ENCODE measurements at regions not wholly inside any gene's neighbourhood (a gene's known extent, or its start where the extent isn't known, plus 50 kb on each side); places are given as distances from the start of the nearest gene placed in this dataset.

DNA sequence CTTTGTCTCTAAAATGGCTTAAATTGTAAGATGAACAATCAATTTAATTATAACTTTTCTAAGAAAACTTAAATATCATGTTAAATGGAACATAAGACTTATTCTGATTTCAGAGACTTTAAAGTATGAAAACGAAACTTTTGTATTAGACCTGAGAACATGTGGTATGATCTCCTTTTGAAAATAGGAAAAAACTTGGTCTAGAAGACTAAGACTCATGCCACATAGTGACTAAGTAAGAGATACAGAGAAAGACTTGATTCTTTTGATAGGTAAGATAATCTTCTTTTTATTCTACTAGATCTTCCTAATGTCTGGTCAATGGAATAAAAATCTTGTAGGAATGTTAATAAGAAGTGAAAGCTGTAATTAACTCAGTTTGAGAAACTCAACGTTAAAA lies 326.3 kb upstream of the GRIA3 start:
- WGBS, 3 donors: 40 to 45% (median 42%) methylated on average over 2 of the region's 2 CpGs
- intact Hi-C loops (cut with DNase I): no loop called here
- Histone ChIP-seq H3K27me3 (no peaks in the 10 kb centered on the region), H3K4me3 (no peak overlapping the region), H3K36me3 (no peaks in the 10 kb centered on the region), H3K27ac (no peak overlapping the region), H3K9me3 (no peaks in the 10 kb centered on the region), H3K4me1 (ENCODE audit: insufficient read depth) (no peaks in the 10 kb centered on the region)
- DNase-seq: no peak
- TF ChIP-seq, protein P1, sequence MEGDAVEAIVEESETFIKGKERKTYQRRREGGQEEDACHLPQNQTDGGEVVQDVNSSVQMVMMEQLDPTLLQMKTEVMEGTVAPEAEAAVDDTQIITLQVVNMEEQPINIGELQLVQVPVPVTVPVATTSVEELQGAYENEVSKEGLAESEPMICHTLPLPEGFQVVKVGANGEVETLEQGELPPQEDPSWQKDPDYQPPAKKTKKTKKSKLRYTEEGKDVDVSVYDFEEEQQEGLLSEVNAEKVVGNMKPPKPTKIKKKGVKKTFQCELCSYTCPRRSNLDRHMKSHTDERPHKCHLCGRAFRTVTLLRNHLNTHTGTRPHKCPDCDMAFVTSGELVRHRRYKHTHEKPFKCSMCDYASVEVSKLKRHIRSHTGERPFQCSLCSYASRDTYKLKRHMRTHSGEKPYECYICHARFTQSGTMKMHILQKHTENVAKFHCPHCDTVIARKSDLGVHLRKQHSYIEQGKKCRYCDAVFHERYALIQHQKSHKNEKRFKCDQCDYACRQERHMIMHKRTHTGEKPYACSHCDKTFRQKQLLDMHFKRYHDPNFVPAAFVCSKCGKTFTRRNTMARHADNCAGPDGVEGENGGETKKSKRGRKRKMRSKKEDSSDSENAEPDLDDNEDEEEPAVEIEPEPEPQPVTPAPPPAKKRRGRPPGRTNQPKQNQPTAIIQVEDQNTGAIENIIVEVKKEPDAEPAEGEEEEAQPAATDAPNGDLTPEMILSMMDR (IDR thresholded peaks at IDR 0.05): no peak
- TF ChIP-seq EP300 (IDR thresholded peaks at IDR 0.05) (no peak), POLR2A (IDR thresholded peaks at IDR 0.05) (no peak)

DNA sequence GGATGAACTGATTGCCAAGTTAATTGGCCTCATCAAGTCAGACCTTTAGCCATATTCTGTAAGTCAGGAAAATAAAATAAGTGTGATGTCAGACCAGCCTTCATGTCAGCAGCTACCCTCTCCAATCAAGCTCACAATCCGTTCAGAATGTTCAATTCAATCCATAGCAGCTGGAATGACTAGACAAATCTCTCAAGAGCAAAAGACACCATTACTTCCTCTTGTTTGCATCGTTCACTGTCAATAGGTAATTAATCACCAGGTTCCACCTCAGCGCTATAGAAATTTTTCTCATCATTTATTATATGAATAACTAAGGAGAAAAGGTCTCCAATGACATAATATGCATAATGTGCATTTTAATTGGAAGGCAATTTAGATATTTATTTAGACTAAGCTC lies 321.0 kb upstream of the GRIA3 start:
- intact Hi-C loops (cut with DNase I): no loop called here
- TF ChIP-seq, protein P1 (IDR thresholded peaks at IDR 0.05): no peak
- TF ChIP-seq POLR2A (IDR thresholded peaks at IDR 0.05) (no peak), EP300 (IDR thresholded peaks at IDR 0.05) (no peak)
- H3K36me3 ChIP-seq: no peaks in the 10 kb centered on the region
- no peaks in the 10 kb centered on the region for H3K4me1 ChIP-seq (ENCODE audit: insufficient read depth)
- H3K27me3 ChIP-seq: no peaks in the 10 kb centered on the region
- no peaks in the 10 kb centered on the region for H3K9me3 ChIP-seq
- H3K4me3 ChIP-seq: no peak overlapping the region
- WGBS, 3 donors: 46 to 66% (median 65%) methylated on average over 3 of the region's 3 CpGs
- no peak for DNase-seq
- H3K27ac ChIP-seq: no peak overlapping the region

DNA sequence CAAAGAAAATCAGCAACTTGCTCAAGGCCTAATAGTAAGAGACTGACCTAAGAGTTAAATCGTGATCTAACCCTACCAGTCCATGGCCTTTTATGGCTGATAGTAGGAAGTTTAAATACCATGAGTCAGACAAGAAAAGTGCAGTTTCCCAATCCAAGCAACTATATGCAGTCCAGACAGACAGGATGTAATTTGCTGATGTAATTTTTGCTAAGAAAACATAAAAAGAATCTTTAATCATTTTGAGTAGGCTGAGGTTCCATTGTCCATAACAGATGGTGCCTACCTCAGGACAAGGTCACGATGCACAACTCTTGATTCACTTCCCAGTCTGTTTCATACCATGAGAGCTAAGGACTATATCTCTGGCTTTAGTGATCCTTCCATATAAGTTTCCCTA lies 317.5 kb upstream of the GRIA3 start:
- Histone ChIP-seq H3K4me3 (no peak overlapping the region), H3K27me3 (no peaks in the 10 kb centered on the region), H3K36me3 (no peaks in the 10 kb centered on the region), H3K9me3 (no peaks in the 10 kb centered on the region), H3K27ac (no peak overlapping the region), H3K4me1 (ENCODE audit: insufficient read depth) (no peaks in the 10 kb centered on the region)
- intact Hi-C loops (cut with DNase I): no loop called here
- TF ChIP-seq POLR2A (IDR thresholded peaks at IDR 0.05) (no peak), EP300 (IDR thresholded peaks at IDR 0.05) (no peak)
- TF ChIP-seq, protein P1 (IDR thresholded peaks at IDR 0.05): no peak
- 38 to 44% (median 38%) methylated on average over 2 of the region's 2 CpGs for WGBS, 3 donors
- DNase-seq: no peak

DNA sequence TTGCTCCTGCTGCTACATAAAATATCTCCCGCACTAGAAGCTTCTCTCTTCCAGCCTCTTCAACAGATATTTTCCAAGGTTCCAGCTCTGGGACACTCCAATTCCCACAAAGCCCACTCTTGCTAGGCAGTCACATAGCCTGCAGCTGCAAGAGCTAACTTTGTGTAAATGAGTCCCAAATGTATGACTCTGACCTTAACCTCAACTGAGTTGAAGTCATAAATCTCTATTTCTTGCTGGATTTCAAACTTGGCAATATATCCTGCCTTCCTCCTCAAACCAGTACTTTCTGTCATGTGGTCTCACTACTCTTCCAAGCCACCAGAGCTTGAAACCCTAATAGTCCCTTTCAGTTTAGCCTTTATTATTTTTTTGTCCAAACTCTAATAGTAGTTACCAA lies 315.4 kb upstream of the GRIA3 start:
- Histone ChIP-seq H3K36me3 (no peaks in the 10 kb centered on the region), H3K4me1 (ENCODE audit: insufficient read depth) (no peaks in the 10 kb centered on the region), H3K27me3 (no peaks in the 10 kb centered on the region), H3K9me3 (no peaks in the 10 kb centered on the region), H3K4me3 (no peak overlapping the region), H3K27ac (no peak overlapping the region)
- intact Hi-C loops (cut with DNase I): no loop called here
- 20 to 23% (median 22%) methylated on average over 1 of the region's 1 CpG for WGBS, 3 donors
- TF ChIP-seq POLR2A (IDR thresholded peaks at IDR 0.05) (no peak), EP300 (IDR thresholded peaks at IDR 0.05) (no peak)
- DNase-seq: no peak

DNA sequence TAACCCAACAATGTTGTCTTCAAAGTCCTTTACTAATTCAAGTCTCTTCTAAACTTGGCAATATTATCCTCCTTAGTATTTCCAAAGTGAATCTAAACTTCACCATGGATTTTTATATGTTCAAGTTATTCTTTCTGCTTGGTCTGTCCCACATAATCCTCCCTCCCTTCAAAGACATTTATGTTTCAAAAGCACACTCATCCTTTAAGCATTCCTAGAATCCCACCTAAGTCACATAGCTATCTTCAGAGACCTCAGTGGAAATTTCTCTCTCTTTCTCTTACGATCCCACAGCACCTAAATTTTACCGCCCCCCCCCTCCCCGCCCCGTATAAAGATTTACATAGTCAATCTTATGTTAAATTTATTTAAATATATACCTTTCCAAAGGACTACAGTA lies 314.9 kb upstream of the GRIA3 start:
- Histone ChIP-seq H3K4me1 (ENCODE audit: insufficient read depth) (no peaks in the 10 kb centered on the region), H3K9me3 (no peaks in the 10 kb centered on the region), H3K4me3 (no peak overlapping the region), H3K27ac (no peak overlapping the region), H3K27me3 (no peaks in the 10 kb centered on the region), H3K36me3 (no peaks in the 10 kb centered on the region)
- no peak for DNase-seq
- TF ChIP-seq EP300 (IDR thresholded peaks at IDR 0.05) (no peak), POLR2A (IDR thresholded peaks at IDR 0.05) (no peak)
- TF ChIP-seq, protein P1 (IDR thresholded peaks at IDR 0.05): no peak
- intact Hi-C loops (cut with DNase I): no loop called here
- WGBS, 3 donors: 63 to 72% (median 66%) methylated on average over 4 of the region's 4 CpGs

Measured in ovary (tissue), 7 donors.